ENCODE measurements at regions not wholly inside any gene's neighbourhood (a gene's known extent, or its start where the extent isn't known, plus 50 kb on each side); places are given as distances from the start of the nearest gene placed in this dataset.

DNA sequence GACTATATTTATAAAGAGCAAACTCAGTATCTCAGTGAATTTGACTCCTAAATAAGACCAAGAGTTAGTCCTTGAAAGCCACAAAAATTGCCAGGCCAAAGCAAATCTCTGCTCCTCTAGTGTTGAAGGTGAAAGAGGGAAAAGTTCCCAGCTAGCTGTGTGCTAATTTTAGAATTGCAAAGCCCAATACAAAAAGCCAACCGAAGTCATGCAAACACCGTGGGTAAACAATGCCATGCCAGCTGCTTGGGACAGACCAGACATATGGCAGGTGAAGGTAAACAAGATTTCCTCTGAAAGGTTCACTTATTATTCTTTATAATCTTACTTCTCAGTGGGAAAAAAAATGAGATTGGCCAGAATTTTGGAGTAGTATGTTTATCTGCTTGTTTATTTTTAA lies 80.5 kb upstream of the LNX1 start:
- Mint-ChIP-seq H3K4me1 (ENCODE audit: low read depth) (no peaks in the 10 kb centered on the region), H3K4me3 (no peak overlapping the region), H3K27ac (no peak overlapping the region), H3K36me3 (ENCODE audit: low read depth) (no peaks in the 10 kb centered on the region), H3K9me3 (no peaks in the 10 kb centered on the region), H3K27me3 (ENCODE audit: low read depth) (peaks cover 2% of the 10 kb centered on the region)
- no peak for DNase-seq (ENCODE audit: low spot score)

DNA sequence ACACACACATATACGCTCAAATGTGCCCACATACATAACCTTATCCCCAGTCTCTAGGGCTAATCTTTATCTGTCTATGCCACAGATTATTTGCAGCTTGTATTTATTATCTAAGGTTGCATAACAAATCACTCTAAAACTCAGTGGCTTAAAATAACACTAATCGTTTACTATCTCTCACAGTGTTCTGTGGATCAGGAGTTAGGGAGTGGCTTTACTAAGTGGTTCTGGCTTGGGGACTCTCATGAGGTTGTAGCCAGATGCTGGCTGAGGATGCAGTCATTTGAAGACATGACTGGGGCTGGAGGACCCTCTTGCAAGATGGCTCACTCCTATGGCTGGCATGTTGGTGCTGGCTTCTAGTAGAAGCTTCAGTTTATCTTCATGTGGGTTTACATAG lies 68.5 kb upstream of the LNX1 start:
- Mint-ChIP-seq H3K4me1 (ENCODE audit: low read depth) (no peaks in the 10 kb centered on the region), H3K27ac (no peak overlapping the region), H3K9me3 (no peaks in the 10 kb centered on the region), H3K36me3 (ENCODE audit: low read depth) (no peaks in the 10 kb centered on the region), H3K27me3 (ENCODE audit: low read depth) (no peaks in the 10 kb centered on the region), H3K4me3 (no peak overlapping the region)
- DNase-seq (ENCODE audit: low spot score) = no peak

DNA sequence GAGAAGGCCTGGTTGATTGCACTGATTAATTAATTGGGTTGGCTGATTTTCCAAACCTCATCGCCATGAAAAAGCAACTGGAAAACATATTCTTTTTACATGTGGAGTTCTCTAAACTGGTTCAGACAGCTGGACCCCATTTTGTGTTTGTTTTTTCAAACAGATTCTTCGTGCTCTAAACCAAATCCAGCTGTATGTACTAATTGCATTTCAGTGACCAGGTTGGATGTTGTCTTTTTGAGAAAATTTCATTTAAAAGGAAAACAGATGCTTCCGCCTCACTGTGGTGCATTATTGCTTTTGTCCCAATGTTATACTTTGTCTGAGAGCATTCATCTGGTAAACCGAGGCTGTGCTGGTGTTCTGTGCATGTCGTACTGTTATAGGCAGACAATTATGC lies 67.8 kb upstream of the LNX1 start:
- H3K36me3 Mint-ChIP-seq (ENCODE audit: low read depth) = no peaks in the 10 kb centered on the region
- no peaks in the 10 kb centered on the region for H3K27me3 Mint-ChIP-seq (ENCODE audit: low read depth)
- no peak overlapping the region for H3K4me3 Mint-ChIP-seq
- no peaks in the 10 kb centered on the region for H3K9me3 Mint-ChIP-seq
- no peak for DNase-seq (ENCODE audit: low spot score)
- no peaks in the 10 kb centered on the region for H3K4me1 Mint-ChIP-seq (ENCODE audit: low read depth)
- H3K27ac Mint-ChIP-seq = no peak overlapping the region

- Mint-ChIP-seq H3K9me3 (no peaks in the 10 kb centered on the region), H3K27ac (no peak overlapping the region), H3K4me1 (ENCODE audit: low read depth) (no peaks in the 10 kb centered on the region), H3K36me3 (ENCODE audit: low read depth) (no peaks in the 10 kb centered on the region), H3K27me3 (ENCODE audit: low read depth) (no peaks in the 10 kb centered on the region), H3K4me3 (no peak overlapping the region)
- no peak for DNase-seq (ENCODE audit: low spot score)
These were observed 66.7 kb upstream of the LNX1 start for GRCh38 chr4:53658029-53658428.

DNA sequence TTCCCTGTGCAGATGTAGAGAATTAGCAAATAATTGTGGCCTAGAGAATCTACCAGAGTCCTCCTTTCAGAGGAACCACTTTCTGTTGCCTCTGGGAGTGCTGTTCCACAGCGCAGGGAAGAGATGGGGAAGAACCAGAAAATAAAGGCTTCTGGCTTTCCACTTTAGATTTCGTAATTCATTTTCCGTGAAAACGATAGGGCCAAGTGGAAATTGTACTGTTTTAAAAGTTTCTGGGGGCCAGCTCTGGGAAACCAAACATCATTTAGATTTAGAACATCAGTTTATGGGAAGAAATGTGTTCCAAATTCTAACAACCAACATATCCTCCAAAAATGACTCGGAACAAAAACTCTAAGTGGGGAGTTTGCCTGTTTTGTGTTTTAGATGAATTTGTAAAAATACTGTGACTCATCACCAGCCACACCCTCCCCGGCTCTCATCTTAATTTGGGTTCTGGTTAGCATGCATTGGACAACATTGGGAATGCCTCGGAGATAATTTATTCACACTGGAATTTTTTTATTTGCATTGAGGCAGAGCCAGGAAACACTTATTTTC lies 65.2 kb upstream of the LNX1 start:
- DNase-seq (ENCODE audit: low spot score) = no peak
- H3K27ac Mint-ChIP-seq = no peak overlapping the region
- H3K4me3 Mint-ChIP-seq = no peak overlapping the region
- H3K36me3 Mint-ChIP-seq (ENCODE audit: low read depth) = no peaks in the 10 kb centered on the region
- no peaks in the 10 kb centered on the region for H3K4me1 Mint-ChIP-seq (ENCODE audit: low read depth)
- no peaks in the 10 kb centered on the region for H3K27me3 Mint-ChIP-seq (ENCODE audit: low read depth)
- H3K9me3 Mint-ChIP-seq = no peaks in the 10 kb centered on the region

GRCh38 chr4:53654300-53654758 lies 63.0 kb upstream of the LNX1 start:
- Mint-ChIP-seq H3K27ac (no peak overlapping the region), H3K4me1 (ENCODE audit: low read depth) (no peaks in the 10 kb centered on the region), H3K9me3 (no peaks in the 10 kb centered on the region), H3K27me3 (ENCODE audit: low read depth) (no peaks in the 10 kb centered on the region), H3K4me3 (no peak overlapping the region), H3K36me3 (ENCODE audit: low read depth) (no peaks in the 10 kb centered on the region)
- DNase-seq (ENCODE audit: low spot score) = no peak

DNA sequence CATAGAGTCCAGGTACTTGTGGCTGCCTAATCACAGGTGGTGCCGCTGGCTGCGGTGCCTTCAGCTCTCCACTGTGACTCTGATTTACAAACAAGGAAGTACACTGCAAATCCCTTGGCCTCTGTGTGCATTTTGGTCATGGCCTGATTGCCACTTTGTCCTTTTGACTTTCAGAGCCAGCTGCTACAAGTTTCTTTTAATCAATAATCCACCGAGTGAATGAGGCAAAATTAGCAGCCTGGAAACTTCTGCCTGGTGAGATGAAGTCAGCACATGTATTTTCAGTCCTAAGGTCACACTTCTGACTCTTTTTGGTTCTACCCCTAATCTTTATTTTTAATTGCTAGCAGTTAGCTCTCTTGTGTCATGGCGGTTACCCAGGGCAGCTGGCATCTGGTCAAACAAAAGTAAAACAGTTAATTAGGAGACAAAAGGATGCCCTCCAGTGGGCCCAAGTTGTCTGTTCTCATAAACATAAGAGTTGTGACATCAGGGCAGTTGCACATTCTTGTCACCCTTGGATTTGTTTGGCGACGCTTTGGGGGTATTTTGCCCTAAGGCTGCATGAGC lies 62.3 kb upstream of the LNX1 start:
- Mint-ChIP-seq H3K4me3 (no peak overlapping the region), H3K4me1 (ENCODE audit: low read depth) (no peaks in the 10 kb centered on the region), H3K27me3 (ENCODE audit: low read depth) (no peaks in the 10 kb centered on the region), H3K27ac (no peak overlapping the region), H3K9me3 (no peaks in the 10 kb centered on the region), H3K36me3 (ENCODE audit: low read depth) (no peaks in the 10 kb centered on the region)
- DNase-seq (ENCODE audit: low spot score) = no peak

- no peak overlapping the region for H3K27ac Mint-ChIP-seq
- no peak for DNase-seq (ENCODE audit: low spot score)
These were observed 60.0 kb upstream of the LNX1 start for GRCh38 chr4:53651156-53651735.

GRCh38 chr4:53649357-53649756 lies 58.1 kb upstream of the LNX1 start:
- Mint-ChIP-seq H3K4me3 (no peak overlapping the region), H3K4me1 (ENCODE audit: low read depth) (no peaks in the 10 kb centered on the region), H3K9me3 (no peaks in the 10 kb centered on the region), H3K27ac (no peak overlapping the region), H3K27me3 (ENCODE audit: low read depth) (peaks cover 3% of the 10 kb centered on the region), H3K36me3 (ENCODE audit: low read depth) (no peaks in the 10 kb centered on the region)
- DNase-seq (ENCODE audit: low spot score) = no peak

More at GRCh38 chr4:53651156-53651735, 60.0 kb upstream of the LNX1 start:
- no peaks in the 10 kb centered on the region for H3K36me3 Mint-ChIP-seq (ENCODE audit: low read depth)
- H3K9me3 Mint-ChIP-seq = no peaks in the 10 kb centered on the region
- no peak overlapping the region for H3K4me3 Mint-ChIP-seq
- peaks cover 3% of the 10 kb centered on the region for H3K27me3 Mint-ChIP-seq (ENCODE audit: low read depth)
- H3K4me1 Mint-ChIP-seq (ENCODE audit: low read depth) = no peaks in the 10 kb centered on the region

- Mint-ChIP-seq H3K36me3 (ENCODE audit: low read depth) (no peaks in the 10 kb centered on the region), H3K4me1 (ENCODE audit: low read depth) (no peaks in the 10 kb centered on the region), H3K9me3 (no peaks in the 10 kb centered on the region), H3K27me3 (ENCODE audit: low read depth) (peaks cover 3% of the 10 kb centered on the region), H3K27ac (no peak overlapping the region), H3K4me3 (no peak overlapping the region)
- no peak for DNase-seq (ENCODE audit: low spot score)
These were observed 56.3 kb upstream of the LNX1 start for GRCh38 chr4:53647547-53647946.

GRCh38 chr4:53646795-53647194 lies 55.5 kb upstream of the LNX1 start:
- Mint-ChIP-seq H3K36me3 (ENCODE audit: low read depth) (no peaks in the 10 kb centered on the region), H3K4me1 (ENCODE audit: low read depth) (no peaks in the 10 kb centered on the region)

DNA sequence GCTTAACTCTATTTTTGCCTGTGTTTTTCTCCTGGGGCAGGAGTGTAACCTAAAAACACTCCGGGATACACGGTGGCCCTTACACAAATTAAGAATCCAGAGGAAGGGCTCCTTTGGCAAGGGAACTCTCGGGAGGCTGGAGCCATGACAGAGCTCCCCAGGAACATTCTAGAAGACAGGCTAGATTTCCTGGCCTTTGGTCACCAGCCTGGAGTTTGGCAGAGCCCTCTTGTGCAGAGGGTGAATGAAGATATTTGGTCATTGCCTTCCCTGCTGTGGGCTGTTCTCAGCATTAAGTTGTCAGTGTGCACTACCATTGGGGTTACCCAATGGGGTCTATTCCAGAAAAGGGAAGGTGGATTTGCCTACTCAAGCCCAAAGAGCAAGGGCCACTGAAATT lies 53.8 kb upstream of the LNX1 start:
- H3K9me3 Mint-ChIP-seq = no peaks in the 10 kb centered on the region
- DNase-seq (ENCODE audit: low spot score) = no peak
- H3K27me3 Mint-ChIP-seq (ENCODE audit: low read depth) = peaks cover 3% of the 10 kb centered on the region
- no peak overlapping the region for H3K27ac Mint-ChIP-seq
- H3K36me3 Mint-ChIP-seq (ENCODE audit: low read depth) = no peaks in the 10 kb centered on the region
- H3K4me1 Mint-ChIP-seq (ENCODE audit: low read depth) = no peaks in the 10 kb centered on the region
- H3K4me3 Mint-ChIP-seq = no peak overlapping the region

More at GRCh38 chr4:53646795-53647194, 55.5 kb upstream of the LNX1 start:
- H3K9me3 Mint-ChIP-seq = no peaks in the 10 kb centered on the region
- DNase-seq (ENCODE audit: low spot score) = no peak
- H3K4me3 Mint-ChIP-seq = no peak overlapping the region
- no peak overlapping the region for H3K27ac Mint-ChIP-seq
- peaks cover 3% of the 10 kb centered on the region for H3K27me3 Mint-ChIP-seq (ENCODE audit: low read depth)

DNA sequence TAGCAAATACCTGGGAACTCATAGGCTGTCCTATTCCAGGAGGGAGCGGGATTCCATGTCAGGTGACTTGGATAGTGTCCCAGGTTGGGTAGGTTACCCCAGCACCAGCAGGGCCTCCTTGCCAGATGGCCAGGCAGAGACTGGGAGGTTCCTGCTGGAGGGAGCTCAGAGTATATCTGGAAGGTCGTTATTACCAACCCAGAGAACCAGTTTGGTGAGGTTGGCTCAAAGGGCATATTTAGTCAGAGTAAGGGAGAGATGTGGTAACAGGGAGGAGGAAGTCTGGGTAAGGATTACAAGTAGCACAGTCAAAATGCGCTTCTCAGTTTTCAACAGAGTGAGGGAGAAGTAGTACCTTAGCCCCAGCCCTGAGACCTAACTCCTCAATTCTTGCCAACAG lies 53.3 kb upstream of the LNX1 start:
- Mint-ChIP-seq H3K36me3 (ENCODE audit: low read depth) (no peaks in the 10 kb centered on the region), H3K27ac (no peak overlapping the region), H3K9me3 (no peaks in the 10 kb centered on the region), H3K4me1 (ENCODE audit: low read depth) (no peaks in the 10 kb centered on the region), H3K4me3 (no peak overlapping the region), H3K27me3 (ENCODE audit: low read depth) (peaks cover 3% of the 10 kb centered on the region)
- no peak for DNase-seq (ENCODE audit: low spot score)

Data from T-helper 2 cell treated with Interferon-gamma antibody and Interleukin-4, amounts not matched to agents 5 μg/mL and 100 μg/mL, for 36 hours (primary cell).